NB4 (cell line): ENCODE measurements at regions not wholly inside any gene's neighbourhood (a gene's known extent, or its start where the extent isn't known, plus 50 kb on each side); places are given as distances from the start of the nearest gene placed in this dataset.

Experiments used
- DNase-seq: peaks from one replicate; pipeline ENCODE4 v3.0.0; 2010; ENCODE audit warnings: low read depth
- H3K4me3 ChIP-seq: one replicate; pipeline ENCODE4 v1.5.1; 2011; ENCODE audit warnings: mild to moderate bottlenecking, low read depth, low read length, moderate library complexity
- MYC ChIP-seq: IDR thresholded peaks from 2 replicates; pipeline ENCODE4 v1.6.1; 2011; ENCODE audit warnings: low read depth, low read length
- POLR2A ChIP-seq: IDR thresholded peaks from 2 replicates; pipeline ENCODE4 v1.6.1; 2011; ENCODE audit warnings: mild to moderate bottlenecking; ENCODE audit not compliant: insufficient read length; ENCODE audit errors: extremely low read depth
- TF ChIP-seq, protein P1 (sequence below): IDR thresholded peaks from 2 replicates; pipeline ENCODE4 v1.6.1; 2011; ENCODE audit warnings: low read depth, low read length
- TF ChIP-seq, protein P2 (sequence below): IDR thresholded peaks from one replicate; pipeline ENCODE4 v1.5.1; 2012; ENCODE audit warnings: low read depth, low read length

DNA sequence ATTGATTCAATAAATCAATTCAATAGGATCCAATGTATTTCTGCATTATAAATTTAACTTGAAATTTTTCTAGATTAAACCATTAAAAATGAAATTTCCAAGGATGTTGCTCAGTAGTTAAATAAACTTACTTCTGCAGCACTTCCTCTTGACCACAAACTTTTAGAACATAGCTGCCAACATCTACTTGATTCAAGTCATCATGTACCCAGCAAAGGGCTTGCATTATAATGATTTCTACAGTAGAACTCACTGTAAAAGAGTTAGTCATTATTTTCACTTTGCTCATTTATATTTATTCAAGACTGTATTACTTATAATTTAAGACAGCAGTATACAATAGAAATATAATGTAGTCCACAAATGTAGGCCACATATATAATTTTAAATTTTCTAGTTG is 59.2 kb downstream of the PIK3C2A start:
- DNase-seq = no peak
- no peak overlapping the region for H3K4me3 ChIP-seq
- TF ChIP-seq POLR2A = no peak
- TF ChIP-seq, protein P1, sequence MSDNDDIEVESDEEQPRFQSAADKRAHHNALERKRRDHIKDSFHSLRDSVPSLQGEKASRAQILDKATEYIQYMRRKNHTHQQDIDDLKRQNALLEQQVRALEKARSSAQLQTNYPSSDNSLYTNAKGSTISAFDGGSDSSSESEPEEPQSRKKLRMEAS = no peak
- TF ChIP-seq MYC = no peak
- TF ChIP-seq, protein P2, sequence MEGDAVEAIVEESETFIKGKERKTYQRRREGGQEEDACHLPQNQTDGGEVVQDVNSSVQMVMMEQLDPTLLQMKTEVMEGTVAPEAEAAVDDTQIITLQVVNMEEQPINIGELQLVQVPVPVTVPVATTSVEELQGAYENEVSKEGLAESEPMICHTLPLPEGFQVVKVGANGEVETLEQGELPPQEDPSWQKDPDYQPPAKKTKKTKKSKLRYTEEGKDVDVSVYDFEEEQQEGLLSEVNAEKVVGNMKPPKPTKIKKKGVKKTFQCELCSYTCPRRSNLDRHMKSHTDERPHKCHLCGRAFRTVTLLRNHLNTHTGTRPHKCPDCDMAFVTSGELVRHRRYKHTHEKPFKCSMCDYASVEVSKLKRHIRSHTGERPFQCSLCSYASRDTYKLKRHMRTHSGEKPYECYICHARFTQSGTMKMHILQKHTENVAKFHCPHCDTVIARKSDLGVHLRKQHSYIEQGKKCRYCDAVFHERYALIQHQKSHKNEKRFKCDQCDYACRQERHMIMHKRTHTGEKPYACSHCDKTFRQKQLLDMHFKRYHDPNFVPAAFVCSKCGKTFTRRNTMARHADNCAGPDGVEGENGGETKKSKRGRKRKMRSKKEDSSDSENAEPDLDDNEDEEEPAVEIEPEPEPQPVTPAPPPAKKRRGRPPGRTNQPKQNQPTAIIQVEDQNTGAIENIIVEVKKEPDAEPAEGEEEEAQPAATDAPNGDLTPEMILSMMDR = no peak

DNA sequence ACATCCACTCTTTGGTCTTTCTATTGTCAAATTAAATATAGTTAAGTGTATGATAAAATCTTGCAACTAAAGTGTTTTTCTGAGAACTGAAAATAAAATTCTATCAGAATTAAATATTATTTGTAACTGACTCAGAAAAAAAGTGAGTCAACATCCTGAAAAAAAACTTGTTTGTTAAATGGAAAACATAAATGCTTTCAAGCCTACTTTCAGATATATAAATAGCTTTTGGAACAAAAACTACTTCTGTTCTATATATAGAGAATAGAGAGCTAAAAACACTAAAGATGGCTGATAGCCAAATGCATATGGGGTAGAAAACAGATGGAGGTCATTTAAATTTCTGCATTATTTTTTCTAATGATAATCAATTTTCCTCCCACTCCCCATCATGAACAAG is 61.8 kb downstream of the PIK3C2A start:
- no peak for TF ChIP-seq POLR2A
- TF ChIP-seq, protein P2 = no peak
- no peak for TF ChIP-seq MYC
- no peak for DNase-seq
- no peak overlapping the region for H3K4me3 ChIP-seq

DNA sequence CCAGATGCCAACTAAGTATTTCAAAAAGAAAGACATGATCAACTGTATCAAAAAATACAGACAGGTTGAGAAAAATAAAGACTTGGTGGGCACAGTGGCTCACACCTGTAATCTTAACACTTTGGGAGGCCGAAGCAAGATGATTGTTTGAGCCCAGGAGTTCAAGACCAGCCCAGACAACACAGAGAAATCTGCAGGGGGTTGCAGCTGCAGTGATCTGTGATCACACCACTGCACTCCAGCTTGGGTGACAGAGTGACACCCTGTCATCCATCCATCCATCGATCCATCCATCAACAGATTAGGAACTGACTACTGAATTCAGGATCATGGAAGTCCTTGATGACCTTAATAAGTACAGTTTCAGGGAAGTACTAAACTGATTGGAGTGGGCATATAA is 65.0 kb upstream of the RPS13 start:
- no peak for DNase-seq
- TF ChIP-seq, protein P2 = no peak
- TF ChIP-seq POLR2A = no peak
- TF ChIP-seq, protein P1 = no peak
- no peak for TF ChIP-seq MYC
- no peak overlapping the region for H3K4me3 ChIP-seq

DNA sequence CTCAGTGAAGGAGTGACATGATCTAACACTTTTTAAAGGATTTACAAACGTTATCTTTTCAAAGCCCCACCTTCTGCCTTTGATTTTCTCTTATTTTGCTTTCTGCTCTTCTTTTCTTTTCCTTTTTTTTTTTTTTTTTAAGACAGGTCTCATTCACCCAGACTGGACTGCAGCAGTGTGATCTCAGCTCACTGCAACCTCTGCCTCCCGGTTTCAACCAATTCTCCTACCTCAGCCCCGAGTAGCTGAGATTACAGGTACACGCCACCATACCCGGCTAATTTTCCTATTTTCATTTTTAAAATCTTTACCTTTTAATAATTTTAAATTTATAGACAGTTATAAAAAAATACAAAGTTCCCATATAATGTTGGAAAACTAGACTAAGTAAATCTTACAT is 63.7 kb upstream of the RPS13 start:
- H3K4me3 ChIP-seq = no peak overlapping the region
- TF ChIP-seq POLR2A = no peak
- TF ChIP-seq, protein P2 = no peak
- TF ChIP-seq MYC = no peak
- TF ChIP-seq, protein P1 = no peak
- no peak for DNase-seq

DNA sequence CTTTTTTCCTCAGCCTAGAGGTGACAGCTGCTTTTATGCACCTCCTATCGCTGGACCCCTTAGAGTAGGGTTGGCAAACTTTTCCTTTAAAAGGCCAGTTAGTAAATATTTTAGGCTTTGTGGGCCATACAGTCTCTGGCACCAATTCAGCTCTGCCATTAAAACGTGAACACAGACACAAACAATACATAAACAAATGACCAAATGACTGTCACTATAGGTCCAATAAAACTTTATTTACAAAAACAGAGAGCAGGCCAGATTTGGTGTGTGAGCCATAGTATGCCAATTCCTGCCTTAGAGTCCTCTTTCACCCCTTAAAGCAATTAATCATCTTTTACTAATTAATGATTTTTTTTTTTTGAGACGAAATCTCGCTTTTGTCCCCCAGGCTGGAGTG is 61.1 kb upstream of the RPS13 start:
- no peak overlapping the region for H3K4me3 ChIP-seq
- DNase-seq = no peak
- TF ChIP-seq, protein P2 = no peak
- TF ChIP-seq POLR2A (no peak), MYC (no peak)
- TF ChIP-seq, protein P1 = no peak

DNA sequence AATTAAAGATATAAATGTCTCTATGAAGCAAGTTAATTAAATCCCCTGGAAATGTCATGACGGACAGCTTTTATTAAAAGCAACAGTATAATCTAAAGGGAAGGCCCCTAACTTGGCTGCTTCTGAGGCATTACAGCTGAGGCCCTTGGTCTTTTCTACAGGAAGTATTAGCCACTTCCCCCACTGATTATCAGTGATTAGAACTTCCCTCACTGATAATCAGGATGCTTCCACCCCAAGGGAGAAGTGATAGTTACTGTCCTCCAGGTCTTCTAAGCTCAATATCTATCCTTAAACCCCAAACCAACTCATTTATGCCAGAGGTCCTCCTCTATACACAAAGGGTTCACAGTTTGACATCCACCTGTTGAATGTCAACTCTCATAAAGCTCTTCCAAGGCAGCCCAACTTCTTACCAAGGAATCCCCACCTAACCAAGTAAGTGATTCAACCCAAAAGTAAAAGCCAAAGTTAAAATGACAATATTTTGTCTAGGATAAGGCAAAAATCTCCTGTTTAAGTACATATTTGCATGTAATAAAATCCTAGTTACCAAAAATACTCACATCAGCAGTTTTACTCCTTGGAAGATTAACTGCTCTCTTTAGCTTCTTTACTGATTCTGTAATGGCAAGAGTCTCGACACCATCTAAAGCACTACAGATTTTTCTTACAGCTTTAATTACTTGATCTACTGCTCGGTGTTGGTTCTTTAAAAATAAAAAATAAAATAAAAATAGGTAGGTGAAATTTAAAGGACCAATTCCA is 58.6 kb upstream of the RPS13 start:
- no peak for TF ChIP-seq POLR2A
- TF ChIP-seq, protein P1 = no peak
- TF ChIP-seq, protein P2 = no peak
- no peak for TF ChIP-seq MYC
- DNase-seq = no peak
- H3K4me3 ChIP-seq = no peak overlapping the region
